HG02623 (cell line): ENCODE measurements at regions not wholly inside any gene's neighbourhood (a gene's known extent, or its start where the extent isn't known, plus 50 kb on each side); places are given as distances from the start of the nearest gene placed in this dataset.
A peak's percentile ranks its signal among the peaks of the same experiment; 100 is the strongest.
"Not testable (repeated sequence)": the region's sequence is repeated elsewhere in the genome, so short reads cannot be mapped to it uniquely, and the experiment has no call there.

Source experiments
- ATAC-seq: cut with Tn5 transposase; IDR thresholded peaks from one replicate; pipeline ENCODE4 v1.9.1; 2021; ENCODE audit warnings: moderate library complexity; ENCODE audit not compliant: unreplicated experiment

- ATAC-seq, result no peak
Measured at GRCh38 chr18:29928081-29928480, 1114.5 kb downstream of the DSC3 start.

- ATAC-seq, result no peak
Measured at GRCh38 chr18:29925566-29925965, 1117.0 kb downstream of the DSC3 start.

GRCh38 chr18:29912351-29912750 lies 1130.2 kb downstream of the DSC3 start:
- ATAC-seq, result no peak

GRCh38 chr18:29892960-29893558 lies 1149.5 kb downstream of the DSC3 start:
- ATAC-seq, result no peak

GRCh38 chr18:29883114-29883513 lies 1159.4 kb downstream of the DSC3 start:
- ATAC-seq, result no peak

GRCh38 chr18:29882620-29883019 lies 1159.9 kb downstream of the DSC3 start:
- no peak for ATAC-seq

GRCh38 chr18:29879763-29880162 lies 1162.8 kb downstream of the DSC3 start:
- no peak for ATAC-seq

- peak; percentile 61 for ATAC-seq
Measured at GRCh38 chr18:29874519-29875098, 1167.9 kb downstream of the DSC3 start.

GRCh38 chr18:29873211-29873610 lies 1169.3 kb downstream of the DSC3 start:
- no peak for ATAC-seq

- no peak for ATAC-seq
Measured at GRCh38 chr18:29871246-29871645, 1171.3 kb downstream of the DSC3 start.

GRCh38 chr18:29862824-29863223 lies 1179.7 kb downstream of the DSC3 start:
- no peak for ATAC-seq

GRCh38 chr18:29855637-29856036 lies 1186.9 kb downstream of the DSC3 start:
- ATAC-seq, result no peak

GRCh38 chr18:29853126-29853525 lies 1189.4 kb downstream of the DSC3 start:
- ATAC-seq, result no peak

- no peak for ATAC-seq
Measured at GRCh38 chr18:29849144-29849543, 1193.4 kb downstream of the DSC3 start.

- ATAC-seq, result no peak
Measured at GRCh38 chr18:29841631-29842030, 1200.9 kb downstream of the DSC3 start.

- no peak for ATAC-seq
Measured at GRCh38 chr18:29840089-29840488, 1202.5 kb downstream of the DSC3 start.

- not testable (repeated sequence) for ATAC-seq
Measured at GRCh38 chr18:29838961-29839360, 1203.6 kb downstream of the DSC3 start.

GRCh38 chr18:29838556-29838955 lies 1204.0 kb downstream of the DSC3 start:
- no peak for ATAC-seq

GRCh38 chr18:29823671-29824070 lies 1218.9 kb downstream of the DSC3 start:
- no peak for ATAC-seq

GRCh38 chr18:29821544-29821943 lies 1221.0 kb downstream of the DSC3 start:
- ATAC-seq, result no peak

GRCh38 chr18:29811519-29811918 lies 1231.0 kb downstream of the DSC3 start:
- no peak for ATAC-seq

GRCh38 chr18:29780816-29781215 lies 1261.7 kb downstream of the DSC3 start:
- ATAC-seq, result no peak

- no peak for ATAC-seq
Measured at GRCh38 chr18:29779096-29779495, 1263.4 kb downstream of the DSC3 start.
